ENCODE measurements at regions not wholly inside any gene's neighbourhood (a gene's known extent, or its start where the extent isn't known, plus 50 kb on each side); places are given as distances from the start of the nearest gene placed in this dataset.

DNA sequence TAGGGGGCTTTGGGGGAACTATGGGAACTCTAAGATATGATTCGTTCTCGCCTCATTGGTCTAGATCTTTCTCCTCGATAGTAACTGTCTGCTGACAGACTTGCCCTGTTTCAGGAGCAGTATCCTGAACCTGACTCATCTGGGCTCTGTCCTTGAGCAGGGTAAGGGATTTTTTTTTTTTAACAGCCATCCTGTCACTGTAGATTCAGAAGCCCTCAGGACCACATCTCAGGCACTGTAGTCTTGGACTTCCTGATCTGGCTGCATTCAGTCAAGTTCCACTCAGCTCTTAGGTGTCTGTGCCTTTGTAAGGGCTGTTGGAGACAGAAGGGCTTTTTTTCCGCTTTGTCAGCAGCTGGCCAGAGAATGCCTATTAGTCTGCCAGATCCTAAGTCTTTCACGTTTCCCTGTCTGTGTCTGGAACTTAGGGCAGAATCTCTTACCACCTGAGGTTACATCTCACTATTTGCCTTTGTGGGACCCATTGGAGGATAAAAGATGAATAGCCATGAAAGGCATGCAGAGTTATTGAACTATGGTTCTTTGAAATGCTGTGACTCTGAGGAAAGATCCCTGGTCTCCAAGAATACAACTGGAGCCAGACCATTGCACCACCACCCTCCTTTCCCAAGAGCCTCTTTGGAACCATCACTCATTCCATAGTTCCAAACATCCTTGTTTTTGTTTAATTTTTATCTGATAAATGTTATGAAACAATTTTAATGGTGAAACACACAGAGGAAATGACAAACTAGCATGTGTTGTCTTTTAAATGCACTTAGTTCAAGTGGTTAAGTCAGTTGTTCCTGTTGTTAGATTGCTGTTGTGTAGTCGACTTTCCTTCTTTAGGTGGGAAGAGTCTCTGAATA lies 49.7 kb upstream of the MACF1 start:
- Histone ChIP-seq H3K9me3 (ENCODE audit: control insufficient read depth, low read depth, low read length) (no peaks in the 10 kb centered on the region), H3K4me2 (ENCODE audit: control insufficient read depth, extremely low read depth, insufficient read depth, low read depth, low read length) (peak overlapping the region; percentile 68), H3K36me3 (ENCODE audit: control insufficient read depth in 2 of 2, extremely low read depth in 1 of 2, insufficient read depth in 2 of 2, low read length in 2 of 2) (peaks cover 0 to 14% of the 10 kb centered on the region in 2 experiments), H3K27ac (ENCODE audit: control insufficient read depth, insufficient read depth, low read length) (peak overlapping the region; percentile 83), H3K27me3 (ENCODE audit: control insufficient read depth, extremely low read depth, insufficient read depth, low read length) (no peaks in the 10 kb centered on the region), H2AFZ (ENCODE audit: control insufficient read depth, low read length) (no peak overlapping the region), H3K4me1 (ENCODE audit: control insufficient read depth, extremely low read depth, insufficient read depth, low read length) (peaks cover 67% of the 10 kb centered on the region), H3K4me3 (ENCODE audit: control insufficient read depth in 2 of 3, extremely low read depth in 1 of 3, insufficient read depth in 2 of 3, low read depth in 1 of 3, low read length in 3 of 3) (no peak overlapping the region), H4K20me1 (ENCODE audit: control insufficient read depth, extremely low read depth, insufficient read depth, low read length) (peaks cover 10% of the 10 kb centered on the region), H3K79me2 (ENCODE audit: control insufficient read depth, insufficient read depth, low read length) (peaks cover 93% of the 10 kb centered on the region), H3K9ac (ENCODE audit: control insufficient read depth, extremely low read depth, insufficient read depth, low read length) (peak overlapping the region; percentile 37), H3K9me1 (ENCODE audit: control insufficient read depth, extremely low read depth, insufficient read depth, low read length) (peaks cover 10% of the 10 kb centered on the region)
- no peak for DNase-seq (ENCODE audit: low read depth, low spot score)
- peak; percentile 85 for FAIRE-seq
- TF ChIP-seq EZH2 (IDR thresholded peaks at IDR 0.05; ENCODE audit: low read length) = no peak
- TF ChIP-seq, protein P1, sequence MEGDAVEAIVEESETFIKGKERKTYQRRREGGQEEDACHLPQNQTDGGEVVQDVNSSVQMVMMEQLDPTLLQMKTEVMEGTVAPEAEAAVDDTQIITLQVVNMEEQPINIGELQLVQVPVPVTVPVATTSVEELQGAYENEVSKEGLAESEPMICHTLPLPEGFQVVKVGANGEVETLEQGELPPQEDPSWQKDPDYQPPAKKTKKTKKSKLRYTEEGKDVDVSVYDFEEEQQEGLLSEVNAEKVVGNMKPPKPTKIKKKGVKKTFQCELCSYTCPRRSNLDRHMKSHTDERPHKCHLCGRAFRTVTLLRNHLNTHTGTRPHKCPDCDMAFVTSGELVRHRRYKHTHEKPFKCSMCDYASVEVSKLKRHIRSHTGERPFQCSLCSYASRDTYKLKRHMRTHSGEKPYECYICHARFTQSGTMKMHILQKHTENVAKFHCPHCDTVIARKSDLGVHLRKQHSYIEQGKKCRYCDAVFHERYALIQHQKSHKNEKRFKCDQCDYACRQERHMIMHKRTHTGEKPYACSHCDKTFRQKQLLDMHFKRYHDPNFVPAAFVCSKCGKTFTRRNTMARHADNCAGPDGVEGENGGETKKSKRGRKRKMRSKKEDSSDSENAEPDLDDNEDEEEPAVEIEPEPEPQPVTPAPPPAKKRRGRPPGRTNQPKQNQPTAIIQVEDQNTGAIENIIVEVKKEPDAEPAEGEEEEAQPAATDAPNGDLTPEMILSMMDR (optimal IDR thresholded peaks at IDR 0.05 in 1 of 3, IDR thresholded peaks at IDR 0.05 in 1 of 3, conservative IDR thresholded peaks at IDR 0.05 in 1 of 3; ENCODE audit: extremely low read depth in 1 of 3, insufficient read depth in 2 of 3, low read length in 3 of 3) = no peak
- dilution Hi-C loops (cut with MboI; ENCODE audit: extremely low pct_ligation_motif_present, low sequenced_read_pairs) = no loop called here

Small RNA genes in the stretch of these regions (small RNA-seq; reads per million reads assigned to genes)
- gene RNA5SP44 (ENCODE audit: insufficient read length in 3 of 3, low read depth in 3 of 3, low replicate concordance in 1 of 3) = 0.07 to 14.3 (median 6.0) reads per million in 3 experiments
- 0 reads per million in 3 experiments for gene RNU6-608P (ENCODE audit: insufficient read length in 3 of 3, low read depth in 3 of 3, low replicate concordance in 1 of 3)
